Panc1 (cell line): ENCODE measurements at regions not wholly inside any gene's neighbourhood (a gene's known extent, or its start where the extent isn't known, plus 50 kb on each side); places are given as distances from the start of the nearest gene placed in this dataset.

Source experiments
- POLR2AphosphoS5 ChIP-seq: IDR thresholded peaks from 2 replicates; pipeline ENCODE4 v1.6.1; 2012; ENCODE audit warnings: mild to moderate bottlenecking, low read depth, low read length, moderate library complexity
- REST ChIP-seq, 2 experiments: IDR thresholded peaks; 2 replicates each; pipeline ENCODE4 v1.6.1; 2011 to 2012; ENCODE audit warnings: low read depth in 2 of 2, control low read depth in 1 of 2, low read length in 1 of 2, mild to moderate bottlenecking in 1 of 2, moderate library complexity in 1 of 2; ENCODE audit not compliant: insufficient read depth in 1 of 2
- SIN3A ChIP-seq: IDR thresholded peaks from 2 replicates; pipeline ENCODE4 v1.6.1; 2012; ENCODE audit warnings: low read depth, mild to moderate bottlenecking, low read length, moderate library complexity, borderline replicate concordance; ENCODE audit not compliant: insufficient read depth
- TF ChIP-seq, protein P1 (sequence below): fragments of 450-650 bp; IDR thresholded peaks from 2 replicates; pipeline ENCODE4 v1.5.1; 2017; ENCODE audit warnings: mild to moderate bottlenecking

DNA sequence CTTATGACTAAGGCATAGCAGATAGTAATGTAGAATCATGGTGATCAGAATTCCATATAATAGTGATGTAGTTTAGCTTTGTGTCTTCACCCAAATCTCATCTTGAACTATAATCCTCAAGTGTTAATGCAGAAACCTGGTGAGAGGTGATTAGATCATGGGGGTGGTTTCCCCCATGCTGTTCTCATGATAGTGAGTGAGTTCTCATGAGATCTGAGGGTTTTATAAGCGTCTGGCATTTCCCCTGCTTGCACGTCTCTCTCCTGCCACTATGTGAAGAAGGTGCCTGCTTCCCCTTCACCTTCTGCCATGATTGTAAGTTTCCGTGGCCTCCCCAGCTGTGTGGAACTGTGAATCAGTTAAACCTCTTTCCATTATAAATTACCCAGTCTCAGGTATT lies 138.7 kb upstream of the CBLB start:
- TF ChIP-seq, protein P1, sequence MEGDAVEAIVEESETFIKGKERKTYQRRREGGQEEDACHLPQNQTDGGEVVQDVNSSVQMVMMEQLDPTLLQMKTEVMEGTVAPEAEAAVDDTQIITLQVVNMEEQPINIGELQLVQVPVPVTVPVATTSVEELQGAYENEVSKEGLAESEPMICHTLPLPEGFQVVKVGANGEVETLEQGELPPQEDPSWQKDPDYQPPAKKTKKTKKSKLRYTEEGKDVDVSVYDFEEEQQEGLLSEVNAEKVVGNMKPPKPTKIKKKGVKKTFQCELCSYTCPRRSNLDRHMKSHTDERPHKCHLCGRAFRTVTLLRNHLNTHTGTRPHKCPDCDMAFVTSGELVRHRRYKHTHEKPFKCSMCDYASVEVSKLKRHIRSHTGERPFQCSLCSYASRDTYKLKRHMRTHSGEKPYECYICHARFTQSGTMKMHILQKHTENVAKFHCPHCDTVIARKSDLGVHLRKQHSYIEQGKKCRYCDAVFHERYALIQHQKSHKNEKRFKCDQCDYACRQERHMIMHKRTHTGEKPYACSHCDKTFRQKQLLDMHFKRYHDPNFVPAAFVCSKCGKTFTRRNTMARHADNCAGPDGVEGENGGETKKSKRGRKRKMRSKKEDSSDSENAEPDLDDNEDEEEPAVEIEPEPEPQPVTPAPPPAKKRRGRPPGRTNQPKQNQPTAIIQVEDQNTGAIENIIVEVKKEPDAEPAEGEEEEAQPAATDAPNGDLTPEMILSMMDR = no peak
- TF ChIP-seq POLR2AphosphoS5 = no peak
- no peak for TF ChIP-seq SIN3A
- no peak for TF ChIP-seq REST (IDR thresholded peaks at IDR 0.05; ENCODE audit: insufficient read depth in 1 of 2, low read depth in 2 of 2, low read length in 1 of 2)
